Osteoblast (primary cell): ENCODE measurements at regions not wholly inside any gene's neighbourhood (a gene's known extent, or its start where the extent isn't known, plus 50 kb on each side); places are given as distances from the start of the nearest gene placed in this dataset.

Experiments used
- DNase-seq: peaks from one replicate; pipeline ENCODE4 v3.0.0; 2011; ENCODE audit warnings: low spot score, mixed read lengths; ENCODE audit not compliant: insufficient read length; ENCODE audit errors: missing footprints
- H2AFZ ChIP-seq: 2 replicates; pipeline ENCODE4 v1.6.0; 2011; ENCODE audit warnings: mild to moderate bottlenecking, low read length
- H3K27ac ChIP-seq: 2 replicates; pipeline ENCODE4 v1.5.1; 2011; ENCODE audit warnings: mild to moderate bottlenecking, low read depth, low read length, moderate library complexity
- H3K27me3 ChIP-seq: 2 replicates; pipeline ENCODE4 v1.6.0; 2012; ENCODE audit warnings: mild to moderate bottlenecking, control low read depth, inconsistent platforms, low read length, moderate library complexity; ENCODE audit not compliant: insufficient read depth
- H3K36me3 ChIP-seq: 2 replicates; pipeline ENCODE4 v1.5.1; 2011; ENCODE audit warnings: mild to moderate bottlenecking, low read length, control low read depth, moderate library complexity; ENCODE audit not compliant: insufficient read depth
- H3K4me1 ChIP-seq: 2 replicates; pipeline ENCODE4 v1.5.1; 2011; ENCODE audit warnings: mild to moderate bottlenecking, low read length, control low read depth, moderate library complexity; ENCODE audit not compliant: insufficient read depth
- H3K4me2 ChIP-seq: 2 replicates; pipeline ENCODE4 v1.6.0; 2011; ENCODE audit warnings: mild to moderate bottlenecking, low read length; ENCODE audit not compliant: insufficient read depth
- H3K4me3 ChIP-seq: fragments of 200-600 bp; sonication (generic); 3 replicates; pipeline ENCODE4 v1.5.1; 2012; ENCODE audit warnings: mild to moderate bottlenecking, low read length, inconsistent platforms; ENCODE audit not compliant: insufficient read depth
- H3K79me2 ChIP-seq: 2 replicates; pipeline ENCODE4 v1.6.0; 2012; ENCODE audit warnings: mild to moderate bottlenecking, low read length, control low read depth, inconsistent platforms; ENCODE audit not compliant: insufficient read depth
- H3K9me3 ChIP-seq: 2 replicates; pipeline ENCODE4 v1.5.1; 2011; ENCODE audit warnings: low read depth, low read length, control low read depth
- H4K20me1 ChIP-seq: 2 replicates; pipeline ENCODE4 v1.6.0; 2012; ENCODE audit warnings: mild to moderate bottlenecking, low read length, control low read depth; ENCODE audit not compliant: insufficient read depth
- TF ChIP-seq, protein P1 (sequence below): IDR thresholded peaks from 2 replicates; pipeline ENCODE4 v1.5.1; 2011; ENCODE audit warnings: mild to moderate bottlenecking, low read depth, low read length, moderate library complexity; ENCODE audit errors: extremely low read depth

- H3K4me1 ChIP-seq: peaks cover 9% of the 10 kb centered on the region
These were observed 307.4 kb upstream of the DDHD1 start for GRCh38 chr14:53460544-53460943.

GRCh38 chr14:53458368-53458814 lies 305.3 kb upstream of the DDHD1 start:
- no peak overlapping the region for H3K4me3 ChIP-seq
- H3K27me3 ChIP-seq: peaks cover 4% of the 10 kb centered on the region
- H3K4me2 ChIP-seq: peak overlapping the region; percentile 60
- H3K27ac ChIP-seq: no peak overlapping the region
- peaks cover 9% of the 10 kb centered on the region for H3K4me1 ChIP-seq
- TF ChIP-seq, protein P1, sequence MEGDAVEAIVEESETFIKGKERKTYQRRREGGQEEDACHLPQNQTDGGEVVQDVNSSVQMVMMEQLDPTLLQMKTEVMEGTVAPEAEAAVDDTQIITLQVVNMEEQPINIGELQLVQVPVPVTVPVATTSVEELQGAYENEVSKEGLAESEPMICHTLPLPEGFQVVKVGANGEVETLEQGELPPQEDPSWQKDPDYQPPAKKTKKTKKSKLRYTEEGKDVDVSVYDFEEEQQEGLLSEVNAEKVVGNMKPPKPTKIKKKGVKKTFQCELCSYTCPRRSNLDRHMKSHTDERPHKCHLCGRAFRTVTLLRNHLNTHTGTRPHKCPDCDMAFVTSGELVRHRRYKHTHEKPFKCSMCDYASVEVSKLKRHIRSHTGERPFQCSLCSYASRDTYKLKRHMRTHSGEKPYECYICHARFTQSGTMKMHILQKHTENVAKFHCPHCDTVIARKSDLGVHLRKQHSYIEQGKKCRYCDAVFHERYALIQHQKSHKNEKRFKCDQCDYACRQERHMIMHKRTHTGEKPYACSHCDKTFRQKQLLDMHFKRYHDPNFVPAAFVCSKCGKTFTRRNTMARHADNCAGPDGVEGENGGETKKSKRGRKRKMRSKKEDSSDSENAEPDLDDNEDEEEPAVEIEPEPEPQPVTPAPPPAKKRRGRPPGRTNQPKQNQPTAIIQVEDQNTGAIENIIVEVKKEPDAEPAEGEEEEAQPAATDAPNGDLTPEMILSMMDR: no peak
- no peak for DNase-seq
- no peaks in the 10 kb centered on the region for H3K36me3 ChIP-seq
- no peaks in the 10 kb centered on the region for H3K79me2 ChIP-seq
- no peaks in the 10 kb centered on the region for H3K9me3 ChIP-seq
- no peak overlapping the region for H2AFZ ChIP-seq
- H4K20me1 ChIP-seq: no peaks in the 10 kb centered on the region

More at GRCh38 chr14:53460544-53460943, 307.4 kb upstream of the DDHD1 start:
- Histone ChIP-seq H3K4me2 (no peak overlapping the region), H3K27ac (no peak overlapping the region), H4K20me1 (no peaks in the 10 kb centered on the region), H3K9me3 (no peaks in the 10 kb centered on the region), H3K79me2 (no peaks in the 10 kb centered on the region), H3K4me3 (no peak overlapping the region), H3K36me3 (no peaks in the 10 kb centered on the region), H3K27me3 (peaks cover 4% of the 10 kb centered on the region), H2AFZ (no peak overlapping the region)
- TF ChIP-seq, protein P1: no peak
- DNase-seq: no peak

GRCh38 chr14:53456931-53457330 lies 303.8 kb upstream of the DDHD1 start:
- Histone ChIP-seq H3K4me2 (no peak overlapping the region), H3K4me1 (peaks cover 9% of the 10 kb centered on the region), H4K20me1 (no peaks in the 10 kb centered on the region), H3K4me3 (no peak overlapping the region), H3K27ac (no peak overlapping the region), H3K27me3 (peaks cover 3% of the 10 kb centered on the region), H3K9me3 (no peaks in the 10 kb centered on the region), H3K79me2 (no peaks in the 10 kb centered on the region), H3K36me3 (no peaks in the 10 kb centered on the region), H2AFZ (no peak overlapping the region)
- TF ChIP-seq, protein P1: no peak
- no peak for DNase-seq

DNA sequence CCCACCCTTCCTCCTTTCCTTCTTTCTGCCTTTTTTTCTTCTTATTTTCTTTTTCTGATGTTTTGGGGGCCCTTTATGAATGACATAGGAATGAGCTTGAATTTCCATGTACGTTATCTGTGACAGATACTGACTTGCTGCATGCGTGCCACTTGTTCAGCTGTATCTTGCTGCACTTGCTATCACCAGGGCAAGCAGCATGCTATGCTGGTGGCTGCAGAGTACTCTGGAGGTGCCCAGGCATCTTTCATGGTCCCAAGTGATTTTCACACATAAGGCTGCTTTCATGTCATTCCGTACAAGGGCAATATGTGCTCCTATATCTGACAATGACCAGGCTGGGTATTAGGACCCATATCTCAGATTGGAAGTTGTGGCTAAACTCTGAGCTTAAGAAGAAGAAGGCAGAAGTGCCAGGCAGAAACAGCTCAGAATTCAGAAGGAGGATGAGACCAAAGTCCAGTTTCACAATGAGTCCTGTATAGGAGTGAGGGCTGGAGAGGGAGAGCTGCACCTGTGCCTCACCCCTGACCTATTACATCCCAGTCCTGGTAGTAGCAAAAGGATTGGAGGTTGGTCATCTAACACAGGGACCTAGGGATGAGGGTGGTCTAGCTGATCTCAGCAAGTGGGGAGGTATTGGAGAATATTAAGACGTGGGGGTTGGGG lies 299.0 kb upstream of the DDHD1 start:
- Histone ChIP-seq H3K27me3 (no peaks in the 10 kb centered on the region), H4K20me1 (no peaks in the 10 kb centered on the region)
- no peak for DNase-seq

More for the DNA sequence above, 299.0 kb upstream of the DDHD1 start:
- no peak overlapping the region for H2AFZ ChIP-seq
- TF ChIP-seq, protein P1: no peak
- no peak overlapping the region for H3K4me3 ChIP-seq
- no peaks in the 10 kb centered on the region for H3K36me3 ChIP-seq
- no peak overlapping the region for H3K27ac ChIP-seq
- no peaks in the 10 kb centered on the region for H3K9me3 ChIP-seq
- H3K4me2 ChIP-seq: no peak overlapping the region
- no peaks in the 10 kb centered on the region for H3K4me1 ChIP-seq
- no peaks in the 10 kb centered on the region for H3K79me2 ChIP-seq
